ENCODE measurements at regions not wholly inside any gene's neighbourhood (a gene's known extent, or its start where the extent isn't known, plus 50 kb on each side); places are given as distances from the start of the nearest gene placed in this dataset.
"Not testable (repeated sequence)": the region's sequence is repeated elsewhere in the genome, so short reads cannot be mapped to it uniquely, and the experiment has no call there.

DNA sequence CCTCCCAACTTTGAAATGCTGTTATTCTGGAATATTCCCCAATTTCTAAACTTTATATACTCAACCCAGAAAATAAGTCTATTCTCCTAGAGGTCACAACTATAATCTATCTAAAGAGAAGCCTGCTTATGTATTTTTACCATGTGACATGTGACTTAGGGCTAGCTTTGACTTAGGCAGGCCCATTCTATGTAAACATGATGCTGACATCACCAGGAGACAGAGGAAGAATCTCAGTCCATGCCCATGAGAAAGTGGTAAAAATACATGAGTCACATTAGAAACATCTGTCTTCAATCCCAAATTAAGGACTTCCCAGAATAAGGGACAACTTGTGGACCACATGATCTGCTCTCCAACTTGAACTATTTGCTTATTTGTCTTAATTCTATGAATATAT, 113.6 kb upstream of the ID4 start:
- dilution Hi-C loops (cut with MboI; ENCODE audit: extremely low pct_ligation_motif_present, low sequenced_read_pairs) (no loop called here), intact Hi-C loops (cut with micrococcal nuclease) (no loop called here)
- BruUV-seq (replicated peaks): no TSS peak
- no peak overlapping the region for H2AFZ ChIP-seq (ENCODE audit: low read depth, low read length)
- H3K79me2 ChIP-seq (ENCODE audit: control insufficient read depth, insufficient read depth, low read length): no peaks in the 10 kb centered on the region
- no peak for DNase-seq (ENCODE audit: low read depth, low spot score)
- no peaks in the 10 kb centered on the region for H3K36me3 ChIP-seq (ENCODE audit: control insufficient read depth in 2 of 2, extremely low read depth in 1 of 2, insufficient read depth in 2 of 2, low read length in 2 of 2)
- H3K4me2 ChIP-seq (ENCODE audit: insufficient read depth, low read length): no peak overlapping the region
- H3K4me1 ChIP-seq (ENCODE audit: control insufficient read depth, extremely low read depth, insufficient read depth, low read length): no peaks in the 10 kb centered on the region
- no peak overlapping the region for H3K27ac ChIP-seq (ENCODE audit: insufficient read depth, low read depth, low read length)
- no peaks in the 10 kb centered on the region for H3K27me3 ChIP-seq (ENCODE audit: control insufficient read depth in 2 of 2, insufficient read depth in 2 of 2, low read length in 2 of 2)
- ChIA-PET CTCF (no interaction called here), POLR2A (no interaction called here)
- no peak overlapping the region for H3K4me3 ChIP-seq (replicated peaks in 1 of 3; ENCODE audit: insufficient read depth in 1 of 3, low read depth in 1 of 3, low read length in 3 of 3)
- FAIRE-seq: no peak
- peaks cover 5% of the 10 kb centered on the region for H3K9me3 ChIP-seq (replicated peaks; ENCODE audit: control insufficient read depth, insufficient read depth, low read length)
- no peak overlapping the region for H3K9ac ChIP-seq (replicated peaks; ENCODE audit: extremely low read depth, insufficient read depth, low read length)
- no peaks in the 10 kb centered on the region for H3K9me1 ChIP-seq (replicated peaks; ENCODE audit: control insufficient read depth, extremely low read depth, insufficient read depth, low read length)
- TF ChIP-seq, protein P1, sequence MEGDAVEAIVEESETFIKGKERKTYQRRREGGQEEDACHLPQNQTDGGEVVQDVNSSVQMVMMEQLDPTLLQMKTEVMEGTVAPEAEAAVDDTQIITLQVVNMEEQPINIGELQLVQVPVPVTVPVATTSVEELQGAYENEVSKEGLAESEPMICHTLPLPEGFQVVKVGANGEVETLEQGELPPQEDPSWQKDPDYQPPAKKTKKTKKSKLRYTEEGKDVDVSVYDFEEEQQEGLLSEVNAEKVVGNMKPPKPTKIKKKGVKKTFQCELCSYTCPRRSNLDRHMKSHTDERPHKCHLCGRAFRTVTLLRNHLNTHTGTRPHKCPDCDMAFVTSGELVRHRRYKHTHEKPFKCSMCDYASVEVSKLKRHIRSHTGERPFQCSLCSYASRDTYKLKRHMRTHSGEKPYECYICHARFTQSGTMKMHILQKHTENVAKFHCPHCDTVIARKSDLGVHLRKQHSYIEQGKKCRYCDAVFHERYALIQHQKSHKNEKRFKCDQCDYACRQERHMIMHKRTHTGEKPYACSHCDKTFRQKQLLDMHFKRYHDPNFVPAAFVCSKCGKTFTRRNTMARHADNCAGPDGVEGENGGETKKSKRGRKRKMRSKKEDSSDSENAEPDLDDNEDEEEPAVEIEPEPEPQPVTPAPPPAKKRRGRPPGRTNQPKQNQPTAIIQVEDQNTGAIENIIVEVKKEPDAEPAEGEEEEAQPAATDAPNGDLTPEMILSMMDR (IDR thresholded peaks at IDR 0.05; ENCODE audit: extremely low read depth in 1 of 2, insufficient read depth in 1 of 2, low read depth in 1 of 2, low read length in 2 of 2): no peak
- no peak for TF ChIP-seq EZH2 (IDR thresholded peaks at IDR 0.05; ENCODE audit: borderline replicate concordance, low read depth, low read length, severe bottlenecking)
- TF ChIP-seq MYC (IDR thresholded peaks at IDR 0.05; ENCODE audit: low read depth, low read length): no peak
- no peaks in the 10 kb centered on the region for H4K20me1 ChIP-seq (replicated peaks; ENCODE audit: control insufficient read depth, extremely low read depth, insufficient read depth, low read length)

DNA sequence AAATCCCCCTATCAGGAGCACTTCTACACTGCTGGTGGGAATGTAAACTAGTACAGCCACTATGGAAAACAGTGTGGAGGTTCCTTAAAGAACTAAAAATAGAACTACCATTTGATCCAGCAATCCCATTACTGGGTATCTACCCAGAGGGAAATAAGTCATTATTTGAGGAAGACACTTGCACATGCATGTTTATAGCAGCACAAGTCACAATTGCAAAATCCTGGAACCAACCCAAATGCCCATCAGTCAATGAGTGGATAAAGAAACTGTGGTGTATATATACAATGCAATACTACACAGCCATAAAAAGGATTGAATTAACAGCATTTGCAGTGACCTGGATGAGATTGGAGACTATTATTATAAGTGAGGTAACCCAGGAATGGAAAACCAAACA, 111.7 kb upstream of the ID4 start:
- dilution Hi-C loops (cut with MboI; ENCODE audit: extremely low pct_ligation_motif_present, low sequenced_read_pairs); H4K20me1 ChIP-seq (replicated peaks; ENCODE audit: control insufficient read depth, extremely low read depth, insufficient read depth, low read length); H3K27me3 ChIP-seq (ENCODE audit: control insufficient read depth in 2 of 2, insufficient read depth in 2 of 2, low read length in 2 of 2); H3K27ac ChIP-seq (ENCODE audit: insufficient read depth, low read depth, low read length); H3K4me3 ChIP-seq (replicated peaks in 1 of 3; ENCODE audit: insufficient read depth in 1 of 3, low read depth in 1 of 3, low read length in 3 of 3); DNase-seq (ENCODE audit: low read depth, low spot score); H3K9ac ChIP-seq (replicated peaks; ENCODE audit: extremely low read depth, insufficient read depth, low read length); FAIRE-seq; H2AFZ ChIP-seq (ENCODE audit: low read depth, low read length); intact Hi-C loops (cut with micrococcal nuclease); H3K36me3 ChIP-seq (ENCODE audit: control insufficient read depth in 2 of 2, extremely low read depth in 1 of 2, insufficient read depth in 2 of 2, low read length in 2 of 2); CTCF ChIA-PET; BruUV-seq (replicated peaks); H3K4me1 ChIP-seq (ENCODE audit: control insufficient read depth, extremely low read depth, insufficient read depth, low read length); H3K4me2 ChIP-seq (ENCODE audit: insufficient read depth, low read length); H3K79me2 ChIP-seq (ENCODE audit: control insufficient read depth, insufficient read depth, low read length); H3K9me1 ChIP-seq (replicated peaks; ENCODE audit: control insufficient read depth, extremely low read depth, insufficient read depth, low read length); POLR2A ChIA-PET; H3K9me3 ChIP-seq (replicated peaks; ENCODE audit: control insufficient read depth, insufficient read depth, low read length): not testable (repeated sequence)

Measured in endothelial cell of umbilical vein (primary cell).